ENCODE measurements at regions not wholly inside any gene's neighbourhood (a gene's known extent, or its start where the extent isn't known, plus 50 kb on each side); places are given as distances from the start of the nearest gene placed in this dataset.
"Not testable (repeated sequence)": the region's sequence is repeated elsewhere in the genome, so short reads cannot be mapped to it uniquely, and the experiment has no call there.

- DNase-seq (ENCODE audit: low spot score), result no peak
These were observed 80.8 kb upstream of the SLC8A3 start for GRCh38 chr14:70269582-70269981.

- DNase-seq (ENCODE audit: low spot score), result peak; percentile 11
These were observed 80.0 kb upstream of the SLC8A3 start for GRCh38 chr14:70268760-70269159.

GRCh38 chr14:70266157-70266556 is 77.4 kb upstream of the SLC8A3 start:
- DNase-seq (ENCODE audit: low spot score), result no peak

- no peak for DNase-seq (ENCODE audit: low spot score)
These were observed 76.7 kb upstream of the SLC8A3 start for GRCh38 chr14:70265422-70265821.

- no peak for DNase-seq (ENCODE audit: low spot score)
These were observed 70.7 kb upstream of the SLC8A3 start for GRCh38 chr14:70259420-70259819.

GRCh38 chr14:70257526-70257925 is 68.8 kb upstream of the SLC8A3 start:
- peak; percentile 28 for DNase-seq (ENCODE audit: low spot score)

GRCh38 chr14:70256601-70257000 is 67.8 kb upstream of the SLC8A3 start:
- DNase-seq (ENCODE audit: low spot score), result no peak

GRCh38 chr14:70255071-70256057 is 66.6 kb upstream of the SLC8A3 start:
- DNase-seq (ENCODE audit: low spot score), result peak; percentile 29

- peak; percentile 43 for DNase-seq (ENCODE audit: low spot score)
These were observed 65.8 kb upstream of the SLC8A3 start for GRCh38 chr14:70254476-70254961.

GRCh38 chr14:70253547-70253946 is 64.8 kb upstream of the SLC8A3 start:
- not testable (repeated sequence) for DNase-seq (ENCODE audit: low spot score)

- no peak for DNase-seq (ENCODE audit: low spot score)
These were observed 56.3 kb upstream of the SLC8A3 start for GRCh38 chr14:70245026-70245425.

GRCh38 chr14:70239802-70240201 is 51.1 kb upstream of the SLC8A3 start:
- peak; percentile 9 for DNase-seq (ENCODE audit: low spot score)

- DNase-seq (ENCODE audit: low spot score), result not testable (repeated sequence)
These were observed 49.9 kb upstream of the SLC8A3 start for GRCh38 chr14:70238635-70239034.

Measured in iPS-NIHi11 (cell line).